OCI-LY1 (cell line): ENCODE measurements at regions not wholly inside any gene's neighbourhood (a gene's known extent, or its start where the extent isn't known, plus 50 kb on each side); places are given as distances from the start of the nearest gene placed in this dataset.

Source experiments
- H2AFZ ChIP-seq: fragments of 200-600 bp; sonication (generic), shearing (Covaris generic); 2 replicates; pipeline ENCODE4 v1.6.0; 2014; ENCODE audit warnings: antibody characterized with exemption, mild to moderate bottlenecking, low read length
- H3F3A ChIP-seq: fragments of 200-600 bp; sonication (generic), shearing (Covaris generic); 2 replicates; pipeline ENCODE4 v1.6.0; 2014; ENCODE audit warnings: mild to moderate bottlenecking, antibody characterized with exemption, low read length, moderate library complexity; ENCODE audit not compliant: insufficient read depth
- H3K27ac ChIP-seq: fragments of 200-600 bp; sonication (generic); 2 replicates; pipeline ENCODE4 v1.5.1; 2014; ENCODE audit warnings: low read length, mixed run types, mild to moderate bottlenecking, low read depth; ENCODE audit not compliant: poor library complexity, severe bottlenecking
- H3K27me3 ChIP-seq: fragments of 200-600 bp; sonication (generic); 2 replicates; pipeline ENCODE4 v1.6.0; 2014; ENCODE audit warnings: antibody characterized with exemption, mild to moderate bottlenecking, low read length, moderate library complexity; ENCODE audit not compliant: insufficient read depth
- H3K36me3 ChIP-seq: fragments of 200-600 bp; sonication (generic); 2 replicates; pipeline ENCODE4 v1.6.1; 2014; ENCODE audit warnings: mild to moderate bottlenecking, antibody characterized with exemption, low read length, moderate library complexity, mixed read lengths; ENCODE audit not compliant: insufficient read depth
- H3K4me1 ChIP-seq: fragments of 200-600 bp; sonication (generic); 2 replicates; pipeline ENCODE4 v1.5.1; 2014; ENCODE audit warnings: mild to moderate bottlenecking, low read length, moderate library complexity; ENCODE audit not compliant: insufficient read depth, severe bottlenecking
- H3K4me2 ChIP-seq: fragments of 200-600 bp; sonication (generic), shearing (Covaris generic); 2 replicates; pipeline ENCODE4 v1.6.1; 2014; ENCODE audit warnings: low read length
- H3K4me3 ChIP-seq: fragments of 200-600 bp; sonication (generic); 2 replicates; pipeline ENCODE4 v1.5.1; 2014; ENCODE audit warnings: low read length, low read depth, mild to moderate bottlenecking, mixed read lengths; ENCODE audit not compliant: poor library complexity, severe bottlenecking
- H3K79me2 ChIP-seq: fragments of 200-600 bp; shearing (Covaris generic); 2 replicates; pipeline ENCODE4 v1.6.1; 2016; ENCODE audit warnings: mixed run types, low read length, mixed read lengths; ENCODE audit not compliant: insufficient read depth
- H3K9ac ChIP-seq: fragments of 200-600 bp; sonication (generic), shearing (Covaris generic); 2 replicates; pipeline ENCODE4 v1.6.1; 2014; ENCODE audit warnings: mild to moderate bottlenecking, low read length, mixed read lengths
- H3K9me2 ChIP-seq: fragments of 200-600 bp; sonication (generic), shearing (Covaris generic); 2 replicates; pipeline ENCODE4 v1.6.1; 2014; ENCODE audit warnings: low read depth, mild to moderate bottlenecking, low read length, mixed read lengths
- H3K9me3 ChIP-seq: fragments of 200-600 bp; shearing (Covaris generic); 2 replicates; pipeline ENCODE4 v1.6.1; 2014; ENCODE audit warnings: low read length, mixed read lengths
- H4K20me1 ChIP-seq: fragments of 200-600 bp; sonication (generic), shearing (Covaris generic); 2 replicates; pipeline ENCODE4 v1.6.0; 2016; ENCODE audit warnings: mild to moderate bottlenecking, low read length; ENCODE audit not compliant: insufficient read depth
- EZH2 ChIP-seq: fragments of 200-600 bp; sonication (generic), shearing (Covaris generic); IDR thresholded peaks from 2 replicates; pipeline ENCODE4 v1.8.0; 2017; ENCODE audit warnings: borderline replicate concordance, mixed run types, mild to moderate bottlenecking, antibody characterized with exemption, low read length, moderate library complexity, mixed read lengths
- TF ChIP-seq, protein P1 (sequence below): fragments of 200-600 bp; sonication (generic), shearing (Covaris generic); IDR thresholded peaks from 2 replicates; pipeline ENCODE4 v1.5.1; 2017; ENCODE audit warnings: mild to moderate bottlenecking, antibody characterized with exemption, low read length, moderate library complexity, mixed read lengths

DNA sequence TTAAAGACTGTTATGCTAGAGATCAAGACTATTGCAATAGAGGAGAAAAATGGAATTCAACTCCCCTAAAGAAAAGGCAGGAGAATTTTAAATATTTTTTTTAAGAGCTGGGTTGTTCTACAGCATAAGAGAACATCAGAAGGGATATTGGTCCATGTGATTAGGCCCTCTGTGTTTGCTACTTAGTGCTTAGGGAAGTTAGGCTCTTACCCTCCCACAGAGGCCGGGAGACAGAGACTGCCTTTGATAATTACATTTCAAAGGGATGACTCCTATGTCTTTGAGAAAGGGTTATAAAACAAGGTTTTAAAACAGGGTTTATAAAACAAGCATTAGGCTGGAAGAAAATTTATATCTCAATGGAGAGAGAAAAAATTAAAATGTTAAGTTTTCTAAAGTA, 1248.1 kb upstream of the PCDH20 start:
- TF ChIP-seq, protein P1, sequence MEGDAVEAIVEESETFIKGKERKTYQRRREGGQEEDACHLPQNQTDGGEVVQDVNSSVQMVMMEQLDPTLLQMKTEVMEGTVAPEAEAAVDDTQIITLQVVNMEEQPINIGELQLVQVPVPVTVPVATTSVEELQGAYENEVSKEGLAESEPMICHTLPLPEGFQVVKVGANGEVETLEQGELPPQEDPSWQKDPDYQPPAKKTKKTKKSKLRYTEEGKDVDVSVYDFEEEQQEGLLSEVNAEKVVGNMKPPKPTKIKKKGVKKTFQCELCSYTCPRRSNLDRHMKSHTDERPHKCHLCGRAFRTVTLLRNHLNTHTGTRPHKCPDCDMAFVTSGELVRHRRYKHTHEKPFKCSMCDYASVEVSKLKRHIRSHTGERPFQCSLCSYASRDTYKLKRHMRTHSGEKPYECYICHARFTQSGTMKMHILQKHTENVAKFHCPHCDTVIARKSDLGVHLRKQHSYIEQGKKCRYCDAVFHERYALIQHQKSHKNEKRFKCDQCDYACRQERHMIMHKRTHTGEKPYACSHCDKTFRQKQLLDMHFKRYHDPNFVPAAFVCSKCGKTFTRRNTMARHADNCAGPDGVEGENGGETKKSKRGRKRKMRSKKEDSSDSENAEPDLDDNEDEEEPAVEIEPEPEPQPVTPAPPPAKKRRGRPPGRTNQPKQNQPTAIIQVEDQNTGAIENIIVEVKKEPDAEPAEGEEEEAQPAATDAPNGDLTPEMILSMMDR, result no peak
- no peak for TF ChIP-seq EZH2
- Histone ChIP-seq H3K4me3 (no peak overlapping the region), H3K9me3 (no peaks in the 10 kb centered on the region), H3F3A (no peaks in the 10 kb centered on the region), H4K20me1 (no peaks in the 10 kb centered on the region), H3K4me2 (no peak overlapping the region), H3K9ac (no peak overlapping the region), H3K4me1 (peaks cover 26% of the 10 kb centered on the region), H3K9me2 (no peaks in the 10 kb centered on the region), H3K79me2 (no peaks in the 10 kb centered on the region), H3K27me3 (no peaks in the 10 kb centered on the region), H3K36me3 (no peaks in the 10 kb centered on the region), H2AFZ (peak overlapping the region; percentile 60; the same call in 1 of the 2 replicates), H3K27ac (no peak overlapping the region)

GRCh38 chr13:62659365-62659764, 1243.7 kb upstream of the PCDH20 start:
- H3K4me1 ChIP-seq, result peaks cover 26% of the 10 kb centered on the region
- H3K4me2 ChIP-seq, result no peak overlapping the region
- H3K4me3 ChIP-seq, result no peak overlapping the region
- no peaks in the 10 kb centered on the region for H4K20me1 ChIP-seq
- H3K27ac ChIP-seq, result no peak overlapping the region
- H3K36me3 ChIP-seq, result no peaks in the 10 kb centered on the region
- peak overlapping the region; percentile 98 for H2AFZ ChIP-seq
- H3F3A ChIP-seq, result no peaks in the 10 kb centered on the region
- no peak for TF ChIP-seq EZH2
- TF ChIP-seq, protein P1, result no peak
- H3K79me2 ChIP-seq, result no peaks in the 10 kb centered on the region
- no peaks in the 10 kb centered on the region for H3K9me2 ChIP-seq
- no peak overlapping the region for H3K9ac ChIP-seq
- no peaks in the 10 kb centered on the region for H3K9me3 ChIP-seq
- no peaks in the 10 kb centered on the region for H3K27me3 ChIP-seq

- no peak overlapping the region for H3K27ac ChIP-seq
- H3K9me2 ChIP-seq, result no peaks in the 10 kb centered on the region
- no peaks in the 10 kb centered on the region for H3K9me3 ChIP-seq
- H4K20me1 ChIP-seq, result no peaks in the 10 kb centered on the region
- H3F3A ChIP-seq, result no peaks in the 10 kb centered on the region
- H3K4me3 ChIP-seq, result no peak overlapping the region
- H3K9ac ChIP-seq, result no peak overlapping the region
- no peak overlapping the region for H3K4me2 ChIP-seq
- H2AFZ ChIP-seq, result no peak overlapping the region
- H3K79me2 ChIP-seq, result no peaks in the 10 kb centered on the region
- no peaks in the 10 kb centered on the region for H3K4me1 ChIP-seq
- H3K27me3 ChIP-seq, result no peaks in the 10 kb centered on the region
- TF ChIP-seq, protein P1, result no peak
- no peak for TF ChIP-seq EZH2
- H3K36me3 ChIP-seq, result no peaks in the 10 kb centered on the region
These were observed 1237.7 kb upstream of the PCDH20 start for GRCh38 chr13:62653371-62653770.
